DOHH2 (cell line): ENCODE measurements at regions not wholly inside any gene's neighbourhood (a gene's known extent, or its start where the extent isn't known, plus 50 kb on each side); places are given as distances from the start of the nearest gene placed in this dataset.

ENCODE experiments used
- H3F3A ChIP-seq: fragments of 200-600 bp; sonication (generic), shearing (Covaris generic); 2 replicates; pipeline ENCODE4 v1.6.0; 2016; ENCODE audit warnings: antibody characterized with exemption, mild to moderate bottlenecking; ENCODE audit not compliant: control insufficient read depth, insufficient read depth
- H3K27ac ChIP-seq: fragments of 200-600 bp; sonication (generic); 2 replicates; pipeline ENCODE4 v1.5.1; 2014; ENCODE audit warnings: low read depth, mild to moderate bottlenecking, low read length, moderate library complexity
- H3K27me3 ChIP-seq: fragments of 200-600 bp; sonication (generic); 2 replicates; pipeline ENCODE4 v1.6.1; 2014; ENCODE audit warnings: mild to moderate bottlenecking, low read length, mixed read lengths; ENCODE audit not compliant: control insufficient read depth
- H3K36me3 ChIP-seq: fragments of 200-600 bp; sonication (generic); 2 replicates; pipeline ENCODE4 v1.6.1; 2014; ENCODE audit warnings: mild to moderate bottlenecking, low read length, moderate library complexity, mixed read lengths; ENCODE audit not compliant: control insufficient read depth
- H3K4me1 ChIP-seq: fragments of 200-600 bp; sonication (generic); 2 replicates; pipeline ENCODE4 v1.6.1; 2014; ENCODE audit warnings: mild to moderate bottlenecking, low read length, mixed read lengths; ENCODE audit not compliant: control insufficient read depth
- H3K4me2 ChIP-seq: fragments of 200-600 bp; sonication (generic); 2 replicates; pipeline ENCODE4 v1.6.0; 2014; ENCODE audit warnings: mild to moderate bottlenecking, low read length, moderate library complexity
- H3K4me3 ChIP-seq: fragments of 200-600 bp; sonication (generic); 2 replicates; pipeline ENCODE4 v1.5.1; 2014; ENCODE audit warnings: mild to moderate bottlenecking, low read length, mixed read lengths
- H3K79me2 ChIP-seq: fragments of 200-600 bp; sonication (generic); 2 replicates; pipeline ENCODE4 v1.6.1; 2014; ENCODE audit warnings: mild to moderate bottlenecking, low read length, mixed read lengths; ENCODE audit not compliant: control insufficient read depth
- H3K9me2 ChIP-seq: fragments of 200-600 bp; sonication (generic); replicated peaks from 2 replicates; pipeline ENCODE4 v1.6.1; 2014; ENCODE audit warnings: mild to moderate bottlenecking, low read length, mixed read lengths; ENCODE audit not compliant: control insufficient read depth
- H3K9me3 ChIP-seq: fragments of 200-600 bp; sonication (generic); 2 replicates; pipeline ENCODE4 v1.6.1; 2014; ENCODE audit warnings: antibody characterized with exemption, low read length, mixed read lengths; ENCODE audit not compliant: control insufficient read depth, insufficient read depth
- H4K20me1 ChIP-seq: fragments of 200-600 bp; sonication (generic); 2 replicates; pipeline ENCODE4 v1.6.0; 2014; ENCODE audit warnings: low read depth, mild to moderate bottlenecking, antibody characterized with exemption, low read length, moderate library complexity; ENCODE audit not compliant: control insufficient read depth, insufficient read depth
- CTCF ChIP-seq: fragments of 200-600 bp; sonication (generic); IDR thresholded peaks from one replicate; pipeline ENCODE4 v1.5.1; 2014; ENCODE audit warnings: antibody characterized with exemption, mild to moderate bottlenecking, low read depth, low read length; ENCODE audit not compliant: poor library complexity, severe bottlenecking
- EZH2phosphoT487 ChIP-seq: fragments of 200-600 bp; sonication (generic); IDR thresholded peaks from 2 replicates; pipeline ENCODE4 v1.6.1; 2017; ENCODE audit warnings: borderline replicate concordance, mild to moderate bottlenecking, antibody characterized with exemption, low read length, moderate library complexity, mixed read lengths

DNA sequence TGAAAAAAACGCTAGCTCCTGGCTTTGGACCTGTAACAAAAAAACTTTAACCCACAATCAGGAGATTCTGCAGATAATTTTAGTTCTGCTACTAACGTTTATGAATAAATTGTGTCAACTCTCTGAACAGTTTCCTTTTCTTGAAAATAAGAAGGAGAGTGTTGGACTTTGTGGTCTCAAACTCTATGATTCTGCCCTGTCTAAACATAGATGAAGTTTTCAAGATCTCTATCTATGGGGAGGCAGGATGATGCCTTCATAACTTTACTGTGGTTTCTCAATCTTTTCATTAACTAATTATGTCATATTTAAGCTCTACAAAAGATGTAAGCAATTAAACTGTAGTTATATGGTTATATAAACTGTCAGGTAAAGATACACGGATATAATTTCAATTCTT is 162.0 kb downstream of the REEP3 start:
- Histone ChIP-seq H3K79me2 (no peaks in the 10 kb centered on the region), H3K9me3 (no peaks in the 10 kb centered on the region), H3K4me1 (peaks cover 6% of the 10 kb centered on the region; the same call in 1 of the 2 replicates), H3K4me3 (no peak overlapping the region), H3K36me3 (no peaks in the 10 kb centered on the region), H3K27ac (no peak overlapping the region), H4K20me1 (no peaks in the 10 kb centered on the region), H3K4me2 (no peak overlapping the region), H3K9me2 (no peaks in the 10 kb centered on the region), H3F3A (no peaks in the 10 kb centered on the region), H3K27me3 (no peaks in the 10 kb centered on the region; the same call in 1 of the 2 replicates)
- TF ChIP-seq CTCF (no peak), EZH2phosphoT487 (no peak)

GRCh38 chr10:63683686-63684085 is 162.5 kb downstream of the REEP3 start:
- Histone ChIP-seq H3K27ac (no peak overlapping the region), H3K4me2 (no peak overlapping the region), H3K9me3 (no peaks in the 10 kb centered on the region), H3K79me2 (no peaks in the 10 kb centered on the region), H3K4me1 (peaks cover 6% of the 10 kb centered on the region; the same call in 1 of the 2 replicates), H3K9me2 (no peaks in the 10 kb centered on the region), H4K20me1 (no peaks in the 10 kb centered on the region), H3K27me3 (no peaks in the 10 kb centered on the region; the same call in 1 of the 2 replicates), H3F3A (no peaks in the 10 kb centered on the region), H3K36me3 (no peaks in the 10 kb centered on the region), H3K4me3 (no peak overlapping the region)
- TF ChIP-seq EZH2phosphoT487 = no peak
- TF ChIP-seq CTCF = no peak

DNA sequence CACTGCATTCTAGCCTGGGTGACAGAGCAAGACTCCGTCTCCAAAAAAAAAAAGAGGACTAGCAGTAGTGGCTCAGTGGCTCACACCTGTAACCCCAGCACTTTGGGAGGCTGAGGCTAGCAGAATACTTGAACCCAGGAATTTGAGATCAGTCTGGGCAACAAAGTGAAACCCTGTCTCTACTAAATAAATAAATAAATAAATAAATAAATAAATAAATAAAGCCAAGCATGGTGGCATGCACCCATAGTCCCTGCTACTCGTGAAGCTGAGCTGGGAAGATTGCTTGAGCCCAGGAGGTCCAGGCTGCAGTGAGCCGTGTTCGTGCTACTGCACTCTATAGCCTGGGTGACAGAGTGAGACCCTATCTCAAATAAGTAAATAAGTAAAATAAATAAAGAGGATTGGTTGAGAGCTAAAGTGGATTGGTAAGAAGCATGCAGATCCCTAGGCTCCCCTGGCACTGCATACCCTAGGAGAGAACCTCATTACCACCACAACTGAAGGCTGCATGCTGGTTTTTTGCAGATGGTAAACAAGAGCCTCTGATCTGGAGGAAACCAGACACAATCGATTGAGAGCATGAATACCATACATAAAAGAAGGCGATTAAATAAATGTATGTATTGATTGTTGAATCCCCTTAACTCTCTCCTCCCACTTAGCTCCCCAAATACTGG is 163.2 kb downstream of the REEP3 start:
- Histone ChIP-seq H3K4me3 (no peak overlapping the region), H3K27ac (no peak overlapping the region), H4K20me1 (no peaks in the 10 kb centered on the region), H3K9me2 (no peaks in the 10 kb centered on the region), H3K4me1 (peaks cover 6% of the 10 kb centered on the region; the same call in 1 of the 2 replicates), H3K4me2 (no peak overlapping the region), H3K9me3 (no peaks in the 10 kb centered on the region), H3F3A (no peaks in the 10 kb centered on the region), H3K27me3 (no peaks in the 10 kb centered on the region; the same call in 1 of the 2 replicates), H3K79me2 (no peaks in the 10 kb centered on the region), H3K36me3 (no peaks in the 10 kb centered on the region)
- TF ChIP-seq CTCF = no peak
- no peak for TF ChIP-seq EZH2phosphoT487
